HPDE6-E6E7 (cell line): ENCODE measurements at regions not wholly inside any gene's neighbourhood (a gene's known extent, or its start where the extent isn't known, plus 50 kb on each side); places are given as distances from the start of the nearest gene placed in this dataset.
"Not testable (repeated sequence)": the region's sequence is repeated elsewhere in the genome, so short reads cannot be mapped to it uniquely, and the experiment has no call there.

ENCODE experiments used
- DNase-seq: peaks from one replicate; pipeline ENCODE4 v3.0.0; 2011; ENCODE audit warnings: missing footprints; ENCODE audit errors: extremely low spot score

- DNase-seq: no peak
These were observed 125.2 kb upstream of the KCNJ6 start for GRCh38 chr21:38041493-38041892.

- DNase-seq: no peak
These were observed 126.0 kb upstream of the KCNJ6 start for GRCh38 chr21:38042246-38042645.

- no peak for DNase-seq
These were observed 131.9 kb upstream of the KCNJ6 start for GRCh38 chr21:38048167-38048566.

GRCh38 chr21:38054334-38054733, 138.1 kb upstream of the KCNJ6 start:
- DNase-seq: no peak

GRCh38 chr21:38056481-38056880, 140.2 kb upstream of the KCNJ6 start:
- DNase-seq: no peak

- no peak for DNase-seq
These were observed 141.4 kb upstream of the KCNJ6 start for GRCh38 chr21:38057626-38058025.

- no peak for DNase-seq
These were observed 144.3 kb upstream of the KCNJ6 start for GRCh38 chr21:38060533-38060932.

- no peak for DNase-seq
These were observed 151.0 kb upstream of the KCNJ6 start for GRCh38 chr21:38067086-38067739.

- no peak for DNase-seq
These were observed 156.2 kb upstream of the KCNJ6 start for GRCh38 chr21:38072489-38072888.

GRCh38 chr21:38075833-38076587, 159.8 kb upstream of the KCNJ6 start:
- DNase-seq: no peak

- no peak for DNase-seq
These were observed 161.3 kb upstream of the KCNJ6 start for GRCh38 chr21:38077569-38077968.

- no peak for DNase-seq
These were observed 164.6 kb upstream of the KCNJ6 start for GRCh38 chr21:38080888-38081287.

GRCh38 chr21:38081708-38082107, 165.5 kb upstream of the KCNJ6 start:
- no peak for DNase-seq

- no peak for DNase-seq
These were observed 166.8 kb upstream of the KCNJ6 start for GRCh38 chr21:38082936-38083485.

GRCh38 chr21:38083535-38083934, 167.3 kb upstream of the KCNJ6 start:
- DNase-seq: no peak

GRCh38 chr21:38086580-38086979, 170.2 kb upstream of the KCNJ15 start:
- no peak for DNase-seq

- DNase-seq: no peak
These were observed 167.7 kb upstream of the KCNJ15 start for GRCh38 chr21:38088916-38089762.

GRCh38 chr21:38089763-38090046, 167.1 kb upstream of the KCNJ15 start:
- no peak for DNase-seq

GRCh38 chr21:38091061-38091460, 165.7 kb upstream of the KCNJ15 start:
- not testable (repeated sequence) for DNase-seq

- no peak for DNase-seq
These were observed 164.7 kb upstream of the KCNJ15 start for GRCh38 chr21:38092051-38092450.

GRCh38 chr21:38095220-38095619, 161.6 kb upstream of the KCNJ15 start:
- no peak for DNase-seq

GRCh38 chr21:38097789-38098188, 159.0 kb upstream of the KCNJ15 start:
- DNase-seq: no peak
